HCT116 (cell line): ENCODE measurements at regions not wholly inside any gene's neighbourhood (a gene's known extent, or its start where the extent isn't known, plus 50 kb on each side); places are given as distances from the start of the nearest gene placed in this dataset.

ENCODE experiments used
- ATAC-seq: fragments of 200-7000 bp; cut with Tn5 transposase; 2 replicates; pipeline ENCODE4 v1.9.1; 2020; ENCODE audit warnings: mild to moderate bottlenecking, moderate library complexity
- BruUV-seq: library from RNA; stranded (reverse); fragments of 400-500 nt; replicated peaks from 2 replicates; lab custom pipeline; 2021; lab: Mats Ljungman, UMichigan
- CTCF ChIA-PET: fragments of 300-600 bp; sonication (Branson Sonifier 250); formaldehyde crosslinking; loops from one replicate; lab custom pipeline; 2021; ENCODE audit warnings: antibody characterized with exemption; lab: Charles Lee
- POLR2A ChIA-PET: fragments of 300-600, 350-600 bp; sonication (Branson Sonifier 250); formaldehyde crosslinking; loops from one replicate; lab custom pipeline; 2021; ENCODE audit warnings: antibody characterized with exemption; lab: Charles Lee
- RAD21 ChIA-PET, 2 experiments: fragments of 300-600 bp; sonication (Branson Sonifier 250); formaldehyde crosslinking; loops; one replicate each; lab custom pipeline; 2023; ENCODE audit warnings: low total read pairs in 2 of 2; ENCODE audit not compliant: uncharacterized antibody in 2 of 2, unreplicated experiment in 2 of 2, low non-redundant PET in 1 of 2; lab: Charles Lee
- DNase-seq: peaks from one replicate; pipeline ENCODE4 v3.0.0-alpha.2; 2010; ENCODE audit warnings: low read depth, low spot score
- H2AFZ ChIP-seq: fragments of 200-600 bp; shearing (Covaris generic), sonication (generic); 2 replicates; pipeline ENCODE4 v1.6.1; 2017; ENCODE audit warnings: low read depth, mixed run types, mixed read lengths, antibody characterized with exemption, low read length; ENCODE audit not compliant: poor library complexity, severe bottlenecking
- H3K27ac ChIP-seq: 2 replicates; pipeline ENCODE4 v1.5.1; 2012; ENCODE audit warnings: low read depth, low read length
- H3K27me3 ChIP-seq: fragments of 200-600 bp; sonication (generic); 2 replicates; pipeline ENCODE4 v1.6.1; 2016; ENCODE audit warnings: mixed run types, low read length, mixed read lengths; ENCODE audit not compliant: insufficient read depth
- H3K36me3 ChIP-seq, 2 experiments: fragments of 200-500 bp in 1 of 2; fragments of 200-600 bp in 1 of 2; sonication (Bioruptor generic) in 1 of 2; sonication (generic) in 1 of 2; 2 replicates each; pipeline versions ENCODE4 v1.5.1 to v1.6.1; 2014 to 2016; ENCODE audit warnings: low read length in 2 of 2, inconsistent platforms in 1 of 2, mixed read lengths in 1 of 2, mixed run types in 1 of 2; ENCODE audit not compliant: insufficient read depth in 2 of 2, control insufficient read depth in 1 of 2
- H3K4me1 ChIP-seq, 2 experiments: fragments of 200-600 bp in 1 of 2; sonication (generic) in 1 of 2; 2 replicates each; pipeline versions ENCODE4 v1.5.1 to v1.6.1; 2012 to 2017; ENCODE audit warnings: low read length in 2 of 2, inconsistent platforms in 1 of 2, mild to moderate bottlenecking in 1 of 2, mixed read lengths in 1 of 2, mixed run types in 1 of 2, moderate library complexity in 1 of 2; ENCODE audit not compliant: insufficient read depth in 2 of 2, control insufficient read depth in 1 of 2
- H3K4me2 ChIP-seq: fragments of 200-600 bp; sonication (generic); 2 replicates; pipeline ENCODE4 v1.6.1; 2017; ENCODE audit warnings: mixed run types, low read length, mixed read lengths
- H3K4me3 ChIP-seq, 2 experiments: fragments of 200-600 bp in 1 of 2; sonication (generic) in 1 of 2; replicated peaks in 1 of 2; 2 replicates each; pipeline ENCODE4 v1.5.1; 2011 to 2016; ENCODE audit warnings: low read length in 2 of 2, control low read depth in 1 of 2, low read depth in 1 of 2, mild to moderate bottlenecking in 1 of 2, mixed read lengths in 1 of 2, mixed run types in 1 of 2
- H3K79me2 ChIP-seq: fragments of 200-600 bp; sonication (generic); 2 replicates; pipeline ENCODE4 v1.6.1; 2017; ENCODE audit warnings: mild to moderate bottlenecking, mixed run types, low read length, moderate library complexity, mixed read lengths; ENCODE audit not compliant: insufficient read depth
- H3K9ac ChIP-seq: fragments of 200-600 bp; sonication (generic); 2 replicates; pipeline ENCODE4 v1.6.1; 2016; ENCODE audit warnings: low read length, mixed read lengths
- H3K9me2 ChIP-seq: fragments of 200-600 bp; sonication (generic), shearing (Covaris generic); 2 replicates; pipeline ENCODE4 v1.6.1; 2017; ENCODE audit warnings: mixed run types, mild to moderate bottlenecking, moderate library complexity; ENCODE audit not compliant: insufficient read depth
- H3K9me3 ChIP-seq, 2 experiments: fragments of 200-500 bp in 1 of 2; fragments of 200-600 bp in 1 of 2; sonication (Bioruptor generic) in 1 of 2; sonication (generic) in 1 of 2; 2 replicates each; pipeline ENCODE4 v1.6.1; 2014 to 2017; ENCODE audit warnings: low read length in 2 of 2, mixed read lengths in 2 of 2, inconsistent platforms in 1 of 2, low read depth in 1 of 2, mild to moderate bottlenecking in 1 of 2, mixed run types in 1 of 2, moderate library complexity in 1 of 2; ENCODE audit not compliant: control insufficient read depth in 1 of 2, insufficient read depth in 1 of 2
- H4K20me1 ChIP-seq: fragments of 200-600 bp; sonication (generic), shearing (Covaris generic); 2 replicates; pipeline ENCODE4 v1.6.1; 2017; ENCODE audit warnings: mixed run types, mild to moderate bottlenecking, moderate library complexity; ENCODE audit not compliant: insufficient read depth
- CEBPB ChIP-seq: IDR thresholded peaks from 2 replicates; pipeline ENCODE4 v1.6.1; 2012; ENCODE audit warnings: low read depth
- ELF1 ChIP-seq: IDR thresholded peaks from 2 replicates; pipeline ENCODE4 v1.6.1; 2012; ENCODE audit warnings: low read depth, borderline replicate concordance
- EZH2 ChIP-seq: fragments of 200-600 bp; sonication (generic); IDR thresholded peaks from 2 replicates; pipeline ENCODE4 v1.6.1; 2017; ENCODE audit warnings: antibody characterized with exemption, mixed run types
- FOSL1 ChIP-seq: IDR thresholded peaks from 2 replicates; pipeline ENCODE4 v1.6.1; 2012; ENCODE audit warnings: low read depth
- POLR2A ChIP-seq: IDR thresholded peaks from 2 replicates; pipeline ENCODE4 v1.7.0; 2011; ENCODE audit warnings: borderline replicate concordance; ENCODE audit not compliant: insufficient read depth, insufficient read length; ENCODE audit errors: extremely low read depth
- POLR2AphosphoS5 ChIP-seq: IDR thresholded peaks from 2 replicates; pipeline ENCODE4 v1.6.1; 2011; ENCODE audit warnings: mild to moderate bottlenecking, low read depth, low read length, moderate library complexity
- SIN3A ChIP-seq: IDR thresholded peaks from 2 replicates; pipeline ENCODE4 v1.6.1; 2012; ENCODE audit warnings: low read depth
- SRF ChIP-seq: IDR thresholded peaks from 2 replicates; pipeline ENCODE4 v1.6.1; 2012; ENCODE audit warnings: low read depth
- YY1 ChIP-seq: IDR thresholded peaks from 2 replicates; pipeline ENCODE4 v1.6.1; 2011; ENCODE audit warnings: low read length, low read depth, moderate library complexity, mild to moderate bottlenecking; ENCODE audit not compliant: insufficient replicate concordance; ENCODE audit errors: extremely low read depth
- ZFX ChIP-seq: fragments of 450-650 bp; IDR thresholded peaks from 2 replicates; pipeline ENCODE4 v1.6.1; 2017
- ZNF274 ChIP-seq: fragments of 200-500 bp; sonication (Bioruptor generic); IDR thresholded peaks from 2 replicates; pipeline ENCODE4 v1.6.1; 2014; ENCODE audit warnings: mild to moderate bottlenecking, low read depth, low read length, inconsistent platforms
- intact Hi-C: fragments of 100-400 bp; cut with micrococcal nuclease; formaldehyde crosslinking; loops from 2 replicates; pipeline ENCODE4 v1.10.0; 2022
- TF ChIP-seq, protein P1 (sequence below): IDR thresholded peaks from 2 replicates; pipeline ENCODE4 v1.6.1; 2012
- TF ChIP-seq, protein P2 (sequence below), 3 experiments: fragments of 200-600 bp in 1 of 3; sonication (generic) in 1 of 3; IDR thresholded peaks in 2 of 3; conservative IDR thresholded peaks in 1 of 3; 2 replicates each; pipeline ENCODE4 v1.5.1; 2012 to 2017; ENCODE audit warnings: low read depth in 2 of 3, low read length in 2 of 3, antibody characterized with exemption in 1 of 3, borderline replicate concordance in 1 of 3, control low read depth in 1 of 3, mild to moderate bottlenecking in 1 of 3, mixed read lengths in 1 of 3, mixed run types in 1 of 3, moderate library complexity in 1 of 3; ENCODE audit not compliant: insufficient read depth in 1 of 3
- TF ChIP-seq, protein P3 (sequence below): IDR thresholded peaks from 2 replicates; pipeline ENCODE4 v1.6.1; 2011; ENCODE audit warnings: mild to moderate bottlenecking, low read length, moderate library complexity; ENCODE audit not compliant: insufficient replicate concordance; ENCODE audit errors: extremely low read depth
- TF ChIP-seq, protein P4 (sequence below): IDR thresholded peaks from 2 replicates; pipeline ENCODE4 v1.6.1; 2012

DNA sequence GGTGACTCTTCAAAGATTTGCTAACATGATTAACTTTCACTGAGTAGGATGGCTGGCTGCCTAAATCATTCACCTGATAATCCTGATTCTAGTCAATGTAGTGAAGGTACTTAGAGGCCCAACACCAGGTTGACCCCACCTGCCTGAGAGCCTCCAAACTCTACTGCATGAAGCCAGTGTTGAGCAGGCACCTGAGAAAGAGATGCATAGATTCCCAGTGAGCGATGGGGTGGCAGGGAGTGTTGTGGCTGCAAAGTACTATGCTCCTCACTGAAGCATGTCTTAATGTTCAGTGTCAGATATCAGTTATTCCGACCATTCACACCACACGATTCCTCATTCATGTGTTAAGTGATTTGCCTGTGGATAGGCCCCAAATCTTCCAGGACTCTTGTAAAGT lies 804.4 kb downstream of the TLE4 start:
- POLR2A ChIA-PET: no interaction called here
- ATAC-seq: no peak
- CTCF ChIA-PET: no interaction called here
- H2AFZ ChIP-seq: no peak overlapping the region
- no peak overlapping the region for H3K4me2 ChIP-seq
- H3K4me1 ChIP-seq: no peaks in the 10 kb centered on the region
- RAD21 ChIA-PET: no interaction called here
- intact Hi-C loops: no loop called here
- H3K79me2 ChIP-seq: no peaks in the 10 kb centered on the region
- H3K9me3 ChIP-seq: peaks cover 1 to 13% of the 10 kb centered on the region in 2 experiments; a peak in 2 of 4 replicates
- H3K36me3 ChIP-seq: no peaks in the 10 kb centered on the region
- no peak overlapping the region for H3K9ac ChIP-seq
- H3K27ac ChIP-seq: no peak overlapping the region
- no peaks in the 10 kb centered on the region for H4K20me1 ChIP-seq
- no peak for DNase-seq
- no peaks in the 10 kb centered on the region for H3K27me3 ChIP-seq
- H3K4me3 ChIP-seq: no peak overlapping the region
- no peaks in the 10 kb centered on the region for H3K9me2 ChIP-seq
- no peak for TF ChIP-seq FOSL1
- TF ChIP-seq CEBPB: no peak
- no peak for TF ChIP-seq POLR2AphosphoS5
- no peak for TF ChIP-seq ELF1
- TF ChIP-seq, protein P1, sequence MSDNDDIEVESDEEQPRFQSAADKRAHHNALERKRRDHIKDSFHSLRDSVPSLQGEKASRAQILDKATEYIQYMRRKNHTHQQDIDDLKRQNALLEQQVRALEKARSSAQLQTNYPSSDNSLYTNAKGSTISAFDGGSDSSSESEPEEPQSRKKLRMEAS: no peak
- no peak for TF ChIP-seq EZH2
- TF ChIP-seq, all 23 proteins: peak for 0
- no TSS peak for BruUV-seq

DNA sequence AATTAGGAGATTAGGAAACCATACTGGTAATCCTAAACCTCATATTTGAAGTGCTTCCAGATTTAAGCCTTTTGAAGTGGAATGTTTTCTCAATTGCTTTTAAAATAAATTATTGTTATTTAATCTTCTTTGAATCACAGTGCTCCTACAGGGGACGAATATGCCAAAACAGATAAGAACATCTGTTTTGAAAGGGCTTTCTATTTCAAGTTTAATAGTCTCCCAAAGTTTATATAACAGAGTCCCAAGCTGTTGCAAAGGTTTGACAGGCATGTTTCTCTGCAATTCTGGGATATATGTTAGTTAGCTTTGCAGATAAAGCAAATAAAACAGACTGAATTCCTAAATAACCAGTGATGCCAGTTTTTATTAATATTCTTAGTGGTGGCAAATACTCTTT lies 803.7 kb downstream of the TLE4 start:
- ChIA-PET CTCF (no interaction called here), RAD21 (no interaction called here), POLR2A (no interaction called here)

More for the DNA sequence above, 803.7 kb downstream of the TLE4 start:
- H3K4me2 ChIP-seq: no peak overlapping the region
- no peak overlapping the region for H3K4me3 ChIP-seq
- TF ChIP-seq, protein P2, sequence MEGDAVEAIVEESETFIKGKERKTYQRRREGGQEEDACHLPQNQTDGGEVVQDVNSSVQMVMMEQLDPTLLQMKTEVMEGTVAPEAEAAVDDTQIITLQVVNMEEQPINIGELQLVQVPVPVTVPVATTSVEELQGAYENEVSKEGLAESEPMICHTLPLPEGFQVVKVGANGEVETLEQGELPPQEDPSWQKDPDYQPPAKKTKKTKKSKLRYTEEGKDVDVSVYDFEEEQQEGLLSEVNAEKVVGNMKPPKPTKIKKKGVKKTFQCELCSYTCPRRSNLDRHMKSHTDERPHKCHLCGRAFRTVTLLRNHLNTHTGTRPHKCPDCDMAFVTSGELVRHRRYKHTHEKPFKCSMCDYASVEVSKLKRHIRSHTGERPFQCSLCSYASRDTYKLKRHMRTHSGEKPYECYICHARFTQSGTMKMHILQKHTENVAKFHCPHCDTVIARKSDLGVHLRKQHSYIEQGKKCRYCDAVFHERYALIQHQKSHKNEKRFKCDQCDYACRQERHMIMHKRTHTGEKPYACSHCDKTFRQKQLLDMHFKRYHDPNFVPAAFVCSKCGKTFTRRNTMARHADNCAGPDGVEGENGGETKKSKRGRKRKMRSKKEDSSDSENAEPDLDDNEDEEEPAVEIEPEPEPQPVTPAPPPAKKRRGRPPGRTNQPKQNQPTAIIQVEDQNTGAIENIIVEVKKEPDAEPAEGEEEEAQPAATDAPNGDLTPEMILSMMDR (IDR thresholded peaks at IDR 0.05 in 2 of 3, conservative IDR thresholded peaks at IDR 0.05 in 1 of 3; ENCODE audit: borderline replicate concordance in 1 of 3, insufficient read depth in 1 of 3, low read depth in 2 of 3, low read length in 2 of 3): no peak
- TF ChIP-seq SIN3A (no peak), EZH2 (no peak), POLR2A (no peak), ZNF274 (no peak), CEBPB (no peak), FOSL1 (no peak), ZFX (no peak), ELF1 (no peak), POLR2AphosphoS5 (no peak), YY1 (no peak), SRF (no peak)
- TF ChIP-seq, protein P1: no peak
- TF ChIP-seq, protein P3, sequence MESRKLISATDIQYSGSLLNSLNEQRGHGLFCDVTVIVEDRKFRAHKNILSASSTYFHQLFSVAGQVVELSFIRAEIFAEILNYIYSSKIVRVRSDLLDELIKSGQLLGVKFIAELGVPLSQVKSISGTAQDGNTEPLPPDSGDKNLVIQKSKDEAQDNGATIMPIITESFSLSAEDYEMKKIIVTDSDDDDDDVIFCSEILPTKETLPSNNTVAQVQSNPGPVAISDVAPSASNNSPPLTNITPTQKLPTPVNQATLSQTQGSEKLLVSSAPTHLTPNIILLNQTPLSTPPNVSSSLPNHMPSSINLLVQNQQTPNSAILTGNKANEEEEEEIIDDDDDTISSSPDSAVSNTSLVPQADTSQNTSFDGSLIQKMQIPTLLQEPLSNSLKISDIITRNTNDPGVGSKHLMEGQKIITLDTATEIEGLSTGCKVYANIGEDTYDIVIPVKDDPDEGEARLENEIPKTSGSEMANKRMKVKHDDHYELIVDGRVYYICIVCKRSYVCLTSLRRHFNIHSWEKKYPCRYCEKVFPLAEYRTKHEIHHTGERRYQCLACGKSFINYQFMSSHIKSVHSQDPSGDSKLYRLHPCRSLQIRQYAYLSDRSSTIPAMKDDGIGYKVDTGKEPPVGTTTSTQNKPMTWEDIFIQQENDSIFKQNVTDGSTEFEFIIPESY: no peak
- TF ChIP-seq, protein P4, sequence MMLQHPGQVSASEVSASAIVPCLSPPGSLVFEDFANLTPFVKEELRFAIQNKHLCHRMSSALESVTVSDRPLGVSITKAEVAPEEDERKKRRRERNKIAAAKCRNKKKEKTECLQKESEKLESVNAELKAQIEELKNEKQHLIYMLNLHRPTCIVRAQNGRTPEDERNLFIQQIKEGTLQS: no peak
- H3K27ac ChIP-seq: no peak overlapping the region
- H3K27me3 ChIP-seq: no peaks in the 10 kb centered on the region
- no peak overlapping the region for H2AFZ ChIP-seq
- intact Hi-C loops: no loop called here
- DNase-seq (no peak), ATAC-seq (no peak)
- no peaks in the 10 kb centered on the region for H4K20me1 ChIP-seq
- no peaks in the 10 kb centered on the region for H3K4me1 ChIP-seq
- BruUV-seq: no TSS peak
- H3K36me3 ChIP-seq: no peaks in the 10 kb centered on the region
- no peaks in the 10 kb centered on the region for H3K79me2 ChIP-seq
- peaks cover 3 to 13% of the 10 kb centered on the region in 2 experiments; a peak in 2 of 4 replicates for H3K9me3 ChIP-seq
- no peaks in the 10 kb centered on the region for H3K9me2 ChIP-seq
- no peak overlapping the region for H3K9ac ChIP-seq
